ENCODE measurements at regions not wholly inside any gene's neighbourhood (a gene's known extent, or its start where the extent isn't known, plus 50 kb on each side); places are given as distances from the start of the nearest gene placed in this dataset.

DNA sequence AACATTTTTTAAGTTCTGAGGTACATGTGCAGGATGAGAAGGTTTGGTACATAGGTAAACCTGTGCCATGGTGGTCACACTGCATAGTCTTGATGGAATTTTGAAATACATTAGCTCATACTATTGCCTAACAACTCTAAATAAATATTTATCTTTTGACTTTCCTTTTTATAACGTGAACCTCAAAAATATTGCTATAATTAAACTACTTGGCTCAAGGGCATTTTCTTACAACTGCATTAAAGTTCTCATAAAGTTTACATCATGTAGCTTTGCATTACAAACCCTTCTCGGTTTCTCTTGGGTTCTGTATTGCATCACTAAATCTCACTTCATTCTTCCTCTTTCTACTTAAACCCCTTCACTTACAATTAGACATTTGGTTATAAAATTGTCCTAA is 636.0 kb upstream of the PTCHD4 start:
- TF ChIP-seq, protein P1, sequence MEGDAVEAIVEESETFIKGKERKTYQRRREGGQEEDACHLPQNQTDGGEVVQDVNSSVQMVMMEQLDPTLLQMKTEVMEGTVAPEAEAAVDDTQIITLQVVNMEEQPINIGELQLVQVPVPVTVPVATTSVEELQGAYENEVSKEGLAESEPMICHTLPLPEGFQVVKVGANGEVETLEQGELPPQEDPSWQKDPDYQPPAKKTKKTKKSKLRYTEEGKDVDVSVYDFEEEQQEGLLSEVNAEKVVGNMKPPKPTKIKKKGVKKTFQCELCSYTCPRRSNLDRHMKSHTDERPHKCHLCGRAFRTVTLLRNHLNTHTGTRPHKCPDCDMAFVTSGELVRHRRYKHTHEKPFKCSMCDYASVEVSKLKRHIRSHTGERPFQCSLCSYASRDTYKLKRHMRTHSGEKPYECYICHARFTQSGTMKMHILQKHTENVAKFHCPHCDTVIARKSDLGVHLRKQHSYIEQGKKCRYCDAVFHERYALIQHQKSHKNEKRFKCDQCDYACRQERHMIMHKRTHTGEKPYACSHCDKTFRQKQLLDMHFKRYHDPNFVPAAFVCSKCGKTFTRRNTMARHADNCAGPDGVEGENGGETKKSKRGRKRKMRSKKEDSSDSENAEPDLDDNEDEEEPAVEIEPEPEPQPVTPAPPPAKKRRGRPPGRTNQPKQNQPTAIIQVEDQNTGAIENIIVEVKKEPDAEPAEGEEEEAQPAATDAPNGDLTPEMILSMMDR (IDR thresholded peaks at IDR 0.05) = no peak
- H3K27me3 ChIP-seq = no peaks in the 10 kb centered on the region
- no peak for DNase-seq
- no peaks in the 10 kb centered on the region for H3K9me3 ChIP-seq
- H3K4me3 ChIP-seq = no peak overlapping the region
- no peak overlapping the region for H3K27ac ChIP-seq
- intact Hi-C loops (cut with DNase I; ENCODE audit: low total_unique reads) = no loop called here
- H3K4me1 ChIP-seq = no peaks in the 10 kb centered on the region
- H3K36me3 ChIP-seq = no peaks in the 10 kb centered on the region

- TF ChIP-seq, protein P1 (IDR thresholded peaks at IDR 0.05) = no peak
- no peaks in the 10 kb centered on the region for H3K9me3 ChIP-seq
- no peak overlapping the region for H3K4me3 ChIP-seq
- no peaks in the 10 kb centered on the region for H3K4me1 ChIP-seq
- H3K36me3 ChIP-seq = no peaks in the 10 kb centered on the region
- no peak for DNase-seq
- intact Hi-C loops (cut with DNase I; ENCODE audit: low total_unique reads) = no loop called here
- no peak overlapping the region for H3K27ac ChIP-seq
- no peaks in the 10 kb centered on the region for H3K27me3 ChIP-seq
These were observed 634.0 kb upstream of the PTCHD4 start for GRCh38 chr6:48744948-48745347.

GRCh38 chr6:48743738-48744137 is 632.7 kb upstream of the PTCHD4 start:
- TF ChIP-seq, protein P1 (IDR thresholded peaks at IDR 0.05) = no peak
- H3K4me3 ChIP-seq = no peak overlapping the region
- H3K36me3 ChIP-seq = no peaks in the 10 kb centered on the region
- H3K4me1 ChIP-seq = no peaks in the 10 kb centered on the region
- no peak for DNase-seq
- intact Hi-C loops (cut with DNase I; ENCODE audit: low total_unique reads) = no loop called here
- H3K9me3 ChIP-seq = no peaks in the 10 kb centered on the region
- no peaks in the 10 kb centered on the region for H3K27me3 ChIP-seq
- H3K27ac ChIP-seq = no peak overlapping the region

GRCh38 chr6:48736501-48737206 is 625.7 kb upstream of the PTCHD4 start:
- TF ChIP-seq, protein P1 (IDR thresholded peaks at IDR 0.05) = no peak
- no peak overlapping the region for H3K27ac ChIP-seq
- H3K9me3 ChIP-seq = no peaks in the 10 kb centered on the region
- H3K4me1 ChIP-seq = no peaks in the 10 kb centered on the region
- DNase-seq = no peak
- intact Hi-C loops (cut with DNase I; ENCODE audit: low total_unique reads) = no loop called here
- H3K27me3 ChIP-seq = no peaks in the 10 kb centered on the region
- H3K36me3 ChIP-seq = no peaks in the 10 kb centered on the region
- no peak overlapping the region for H3K4me3 ChIP-seq

DNA sequence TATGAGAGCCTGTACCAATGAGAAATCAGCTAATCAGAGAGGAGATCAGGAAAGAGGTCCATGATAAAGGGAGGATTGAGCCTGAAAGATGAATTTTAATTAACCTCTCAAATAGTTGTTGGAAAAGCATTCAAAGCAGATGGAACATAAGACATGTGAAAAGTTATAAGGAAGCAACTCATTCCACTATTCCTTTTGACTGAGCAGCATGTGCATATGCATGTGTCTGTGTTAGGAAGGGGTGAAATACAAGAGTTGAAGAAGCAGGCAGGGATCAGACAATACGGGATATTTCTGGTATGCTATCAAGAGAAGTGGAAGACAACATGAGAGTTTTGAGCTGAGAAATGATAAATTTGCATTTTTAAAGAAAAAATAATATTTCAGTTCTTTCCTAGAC is 624.8 kb upstream of the PTCHD4 start:
- H3K27me3 ChIP-seq = no peaks in the 10 kb centered on the region
- intact Hi-C loops (cut with DNase I; ENCODE audit: low total_unique reads) = no loop called here

More for the DNA sequence above, 624.8 kb upstream of the PTCHD4 start:
- Histone ChIP-seq H3K4me1 (no peaks in the 10 kb centered on the region), H3K4me3 (no peak overlapping the region), H3K36me3 (no peaks in the 10 kb centered on the region), H3K9me3 (no peaks in the 10 kb centered on the region), H3K27ac (no peak overlapping the region)
- no peak for DNase-seq
- TF ChIP-seq, protein P1 (IDR thresholded peaks at IDR 0.05) = no peak
